Transverse colon (tissue), 4 donors: ENCODE measurements at regions not wholly inside any gene's neighbourhood (a gene's known extent, or its start where the extent isn't known, plus 50 kb on each side); places are given as distances from the start of the nearest gene placed in this dataset.
"Not testable (repeated sequence)": the region's sequence is repeated elsewhere in the genome, so short reads cannot be mapped to it uniquely, and the experiment has no call there.

ENCODE experiments used
- DNase-seq: peaks from one replicate; pipeline ENCODE4 v3.0.0-alpha.2; 2019
- H3K27ac ChIP-seq, 4 donors: fragments of 200-600 bp; sonication (generic); 2 replicates each; pipeline ENCODE4 v1.5.1; 2016 to 2018; ENCODE audit warnings: inconsistent platforms in 4 of 4
- H3K27me3 ChIP-seq: fragments of 200-600 bp; sonication (generic); 2 replicates; pipeline ENCODE4 v1.5.1; 2017; ENCODE audit warnings: inconsistent platforms
- H3K36me3 ChIP-seq, 4 donors: fragments of 200-600 bp; sonication (generic); 2 replicates each; pipeline ENCODE4 v1.5.1; 2017 to 2019; ENCODE audit warnings: inconsistent platforms in 4 of 4
- H3K4me1 ChIP-seq, 4 donors: fragments of 200-600 bp; sonication (generic); 2 replicates each; pipeline ENCODE4 v1.5.1; 2017 to 2020; ENCODE audit warnings: inconsistent platforms in 4 of 4
- H3K4me3 ChIP-seq, 4 donors: fragments of 200-600 bp; sonication (generic); 1 replicate in 1 of 4; 2 replicates in 3 of 4; pipeline versions ENCODE4 v1.5.1 to v1.6.1; 2017 to 2019; ENCODE audit warnings: inconsistent platforms in 4 of 4
- H3K9me3 ChIP-seq, 2 donors: fragments of 200-600 bp; sonication (generic); 2 replicates each; pipeline ENCODE4 v1.5.1; 2017 to 2019; ENCODE audit warnings: inconsistent platforms in 2 of 2
- EP300 ChIP-seq: sonication (generic); formaldehyde crosslinking; IDR thresholded peaks from one replicate; pipeline ENCODE4 v1.6.1; 2017; ENCODE audit warnings: antibody characterized with exemption, low read depth
- POLR2A ChIP-seq: fragments of 450-650 bp; IDR thresholded peaks from one replicate; pipeline ENCODE4 v1.6.1; 2016; ENCODE audit warnings: antibody characterized with exemption, mild to moderate bottlenecking, moderate library complexity
- POLR2AphosphoS5 ChIP-seq, 3 donors: sonication (generic); formaldehyde crosslinking; IDR thresholded peaks; one replicate each; pipeline ENCODE4 v1.6.1; 2016; ENCODE audit warnings: antibody characterized with exemption in 3 of 3
- WGBS, 2 donors: methylation state at CpG; one replicate each; pipeline ENCODE4 v1.1.5; 2018; ENCODE audit warnings: low coverage in 1 of 2; 5-methylcytosine and 5-hydroxymethylcytosine counted together
- in situ Hi-C, 4 donors: fragments of 200-750 bp; cut with MboI; loops; one replicate each; pipeline versions ENCODE4 v1.15.0 to v1.15.1; 2017; ENCODE audit warnings: low sequenced_read_pairs in 3 of 4, low pct_ligation_motif_present in 1 of 4, low pct_unique_long_range_greater_than_20kb in 1 of 4
- intact Hi-C: fragments of 100-400 bp; cut with DNase I; formaldehyde crosslinking; loops from one replicate; pipeline ENCODE4 v1.15.1; 2023; ENCODE audit warnings: low total_unique reads
- TF ChIP-seq, protein P1 (sequence below), 5 experiments: fragments of 200-600 bp in 3 of 5; fragments of 450-650 bp in 2 of 5; sonication (generic) in 3 of 5; IDR thresholded peaks; 1 replicate in 2 of 5; 2 replicates in 3 of 5; pipeline ENCODE4 v1.5.1; 2016 to 2017; ENCODE audit warnings: antibody characterized with exemption in 5 of 5, inconsistent platforms in 3 of 5, mild to moderate bottlenecking in 2 of 5, moderate library complexity in 1 of 5

DNA sequence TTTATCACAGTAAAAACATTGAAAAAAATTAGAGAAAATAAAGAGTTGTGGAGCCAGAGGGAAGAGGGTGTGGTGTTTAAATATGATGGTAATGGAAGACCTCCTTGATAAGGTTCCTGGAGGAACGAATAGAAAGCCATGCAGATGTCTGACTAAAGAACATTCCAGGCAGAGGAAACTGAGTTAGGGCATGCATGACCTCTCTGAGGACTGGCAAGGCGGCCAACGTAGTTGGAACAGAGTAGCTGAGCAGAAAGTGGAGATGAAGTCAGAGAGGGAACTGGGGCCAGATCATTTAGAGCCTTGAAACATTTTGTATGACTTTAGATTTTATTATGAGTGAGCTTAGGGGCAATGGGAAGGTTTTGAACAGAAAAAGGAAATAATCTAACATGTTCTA, 377.5 kb downstream of the HLX start:
- no peaks in the 10 kb centered on the region for H3K27me3 ChIP-seq
- H3K4me1 ChIP-seq = no peaks in the 10 kb centered on the region
- no peak for TF ChIP-seq POLR2AphosphoS5 (IDR thresholded peaks at IDR 0.05)
- no peak for TF ChIP-seq EP300
- no peak for TF ChIP-seq POLR2A
- TF ChIP-seq, protein P1, sequence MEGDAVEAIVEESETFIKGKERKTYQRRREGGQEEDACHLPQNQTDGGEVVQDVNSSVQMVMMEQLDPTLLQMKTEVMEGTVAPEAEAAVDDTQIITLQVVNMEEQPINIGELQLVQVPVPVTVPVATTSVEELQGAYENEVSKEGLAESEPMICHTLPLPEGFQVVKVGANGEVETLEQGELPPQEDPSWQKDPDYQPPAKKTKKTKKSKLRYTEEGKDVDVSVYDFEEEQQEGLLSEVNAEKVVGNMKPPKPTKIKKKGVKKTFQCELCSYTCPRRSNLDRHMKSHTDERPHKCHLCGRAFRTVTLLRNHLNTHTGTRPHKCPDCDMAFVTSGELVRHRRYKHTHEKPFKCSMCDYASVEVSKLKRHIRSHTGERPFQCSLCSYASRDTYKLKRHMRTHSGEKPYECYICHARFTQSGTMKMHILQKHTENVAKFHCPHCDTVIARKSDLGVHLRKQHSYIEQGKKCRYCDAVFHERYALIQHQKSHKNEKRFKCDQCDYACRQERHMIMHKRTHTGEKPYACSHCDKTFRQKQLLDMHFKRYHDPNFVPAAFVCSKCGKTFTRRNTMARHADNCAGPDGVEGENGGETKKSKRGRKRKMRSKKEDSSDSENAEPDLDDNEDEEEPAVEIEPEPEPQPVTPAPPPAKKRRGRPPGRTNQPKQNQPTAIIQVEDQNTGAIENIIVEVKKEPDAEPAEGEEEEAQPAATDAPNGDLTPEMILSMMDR (IDR thresholded peaks at IDR 0.05) = no peak
- H3K27ac ChIP-seq = no peak overlapping the region
- H3K9me3 ChIP-seq = peaks cover 0 to 4% of the 10 kb centered on the region in 2 donors
- H3K36me3 ChIP-seq = no peaks in the 10 kb centered on the region
- 71 to 76% methylated on average over 3 of the region's 3 CpGs for WGBS, 2 donors
- DNase-seq = no peak
- no peak overlapping the region for H3K4me3 ChIP-seq
- in situ Hi-C loops = no loop called here
- intact Hi-C loops = no loop called here

DNA sequence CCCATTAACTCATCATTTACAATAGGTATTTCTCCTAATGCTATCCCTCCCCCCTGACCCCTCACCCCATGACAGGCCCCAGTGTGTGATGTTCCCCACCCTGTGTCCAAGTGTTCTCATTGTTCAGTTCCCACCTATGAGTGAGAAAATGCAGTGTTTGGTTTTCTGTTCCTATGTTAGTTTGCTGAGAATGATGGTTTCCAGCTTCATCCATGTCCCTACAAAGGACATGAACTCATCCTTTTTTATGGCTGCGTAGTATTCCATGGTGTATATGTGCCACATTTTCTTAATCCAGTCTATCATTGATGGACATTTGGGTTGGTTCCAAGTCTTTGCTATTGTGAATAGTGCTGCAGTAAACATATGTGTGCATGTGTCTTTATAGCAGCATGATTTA, 378.3 kb downstream of the HLX start:
- WGBS, 2 donors = 100% methylated on average over 1 of the region's 1 CpG; no CpG with 5 or more reads in 1 of the 2 donors
- H3K27ac ChIP-seq, H3K36me3 ChIP-seq, H3K4me1 ChIP-seq, in situ Hi-C loops, DNase-seq, H3K4me3 ChIP-seq, H3K9me3 ChIP-seq, H3K27me3 ChIP-seq, intact Hi-C loops: not testable (repeated sequence)

DNA sequence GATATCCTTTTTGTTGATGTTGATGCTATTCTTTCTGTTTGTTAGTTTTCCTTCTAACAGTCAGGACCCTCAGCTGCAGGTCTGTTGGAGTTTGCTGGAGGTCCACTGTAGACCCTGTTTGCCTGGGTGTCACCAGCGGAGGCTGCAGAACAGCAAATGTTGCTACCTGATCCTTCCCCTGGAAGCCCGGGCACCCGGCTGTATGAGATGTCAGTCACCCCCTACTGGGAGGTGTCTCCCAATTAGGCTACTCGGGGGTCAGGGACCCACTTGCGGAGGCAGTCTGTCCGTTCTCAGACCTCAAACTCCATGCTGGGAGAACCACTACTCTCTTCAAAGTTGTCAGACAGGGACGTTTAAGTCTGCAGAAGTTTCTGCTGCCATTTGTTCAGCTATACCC, 383.4 kb downstream of the HLX start:
- intact Hi-C loops, H3K4me1 ChIP-seq, DNase-seq, in situ Hi-C loops, H3K9me3 ChIP-seq, H3K27me3 ChIP-seq, H3K36me3 ChIP-seq, H3K4me3 ChIP-seq, H3K27ac ChIP-seq: not testable (repeated sequence)
- WGBS, 2 donors = 91% methylated on average over 7 of the region's 7 CpGs; no CpG with 5 or more reads in 1 of the 2 donors

DNA sequence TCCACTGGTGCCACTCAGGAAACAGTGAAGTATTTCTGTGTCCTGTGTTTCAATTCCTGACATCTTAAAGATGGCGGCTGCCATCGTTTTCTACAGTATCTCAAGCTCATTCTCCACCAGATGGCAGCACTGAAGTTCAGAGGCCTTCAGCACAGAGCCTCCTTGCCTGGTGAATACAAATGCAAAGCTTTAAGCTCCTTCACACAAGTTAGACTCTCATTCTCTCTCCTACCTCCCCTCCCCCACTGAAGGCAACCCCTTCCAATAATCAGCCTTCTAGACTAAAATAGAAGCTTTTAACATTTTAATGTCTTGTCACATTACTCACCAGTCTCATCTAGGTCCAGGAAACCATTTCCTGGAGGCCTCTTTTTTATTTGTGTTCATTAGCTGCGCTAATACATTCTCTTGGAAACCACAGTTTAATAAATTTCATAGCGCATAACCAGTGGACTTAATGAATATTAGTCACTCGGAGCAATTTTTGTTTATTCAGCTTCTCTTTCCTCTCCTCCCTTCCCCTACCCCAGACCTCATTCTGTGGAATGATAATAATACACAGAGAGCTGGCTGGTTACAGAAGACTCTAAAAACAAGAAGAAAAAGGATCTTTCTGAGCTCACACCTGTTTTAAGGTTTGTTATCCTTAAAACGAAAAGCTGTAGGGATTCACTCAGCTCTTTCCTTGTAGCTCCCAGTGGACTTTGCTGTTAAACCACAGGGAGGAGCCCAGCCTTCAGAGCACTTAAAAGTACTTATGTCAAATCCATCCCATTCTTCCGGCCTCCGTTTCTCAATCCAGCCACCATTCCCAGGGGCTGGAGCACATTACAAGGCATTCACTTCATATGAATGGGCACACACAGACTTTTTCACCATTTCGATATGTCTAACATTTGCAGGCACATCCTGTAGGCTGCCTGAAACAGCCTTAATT, 384.9 kb downstream of the HLX start:
- WGBS, 2 donors = 69 to 78% methylated on average over 6 to 9 of the region's 9 CpGs
- TF ChIP-seq, protein P1 (IDR thresholded peaks at IDR 0.05) = peak in 4 of 5 experiments; percentile 20 to 48 (median 32)
- no peak for TF ChIP-seq POLR2A
- Histone ChIP-seq H3K9me3 (no peaks in the 10 kb centered on the region), H3K4me3 (no peak overlapping the region), H3K4me1 (peaks cover 0 to 2% (median 0%) of the 10 kb centered on the region in 4 donors), H3K36me3 (no peaks in the 10 kb centered on the region), H3K27me3 (no peaks in the 10 kb centered on the region), H3K27ac (peak overlapping the region in 3 of 4 donors; percentile 5 to 14 (median 13))
- peak; percentile 22 for DNase-seq
- in situ Hi-C loops (no loop called here), intact Hi-C loops (no loop called here)

DNA sequence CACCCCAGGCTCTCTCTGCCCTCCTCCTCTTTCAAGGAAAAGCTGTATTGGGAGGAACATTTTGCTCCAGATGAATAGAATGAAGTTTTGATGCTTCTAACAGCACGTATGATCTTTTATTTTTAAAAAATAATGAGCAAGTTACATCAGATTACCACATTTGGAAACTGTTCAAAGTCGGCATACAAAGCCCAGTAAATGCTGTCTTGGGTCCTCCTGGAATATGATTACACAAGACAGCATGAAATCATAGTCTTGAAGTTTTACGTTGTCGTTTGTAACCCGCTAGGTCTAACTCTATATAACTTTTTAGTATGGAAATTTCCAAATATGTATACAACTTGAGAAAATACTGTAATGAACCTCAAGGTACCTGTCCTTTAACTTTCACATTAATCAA, 385.6 kb downstream of the HLX start:
- TF ChIP-seq, protein P1 (IDR thresholded peaks at IDR 0.05) = no peak
- TF ChIP-seq EP300 (no peak), POLR2AphosphoS5 (IDR thresholded peaks at IDR 0.05) (no peak), POLR2A (no peak)
- Histone ChIP-seq H3K36me3 (no peaks in the 10 kb centered on the region), H3K4me1 (peaks cover 0 to 2% (median 0%) of the 10 kb centered on the region in 4 donors), H3K4me3 (no peak overlapping the region), H3K9me3 (no peaks in the 10 kb centered on the region), H3K27me3 (no peaks in the 10 kb centered on the region), H3K27ac (peak overlapping the region in 2 of 4 donors; percentile 5 to 13)
- intact Hi-C loops (no loop called here), in situ Hi-C loops (no loop called here)
- WGBS, 2 donors = 74 to 79% methylated on average over 5 of the region's 5 CpGs
- no peak for DNase-seq
